ENCODE measurements at regions not wholly inside any gene's neighbourhood (a gene's known extent, or its start where the extent isn't known, plus 50 kb on each side); places are given as distances from the start of the nearest gene placed in this dataset.
A peak's percentile ranks its signal among the peaks of the same experiment; 100 is the strongest.
"Not testable (repeated sequence)": the region's sequence is repeated elsewhere in the genome, so short reads cannot be mapped to it uniquely, and the experiment has no call there.

DNA sequence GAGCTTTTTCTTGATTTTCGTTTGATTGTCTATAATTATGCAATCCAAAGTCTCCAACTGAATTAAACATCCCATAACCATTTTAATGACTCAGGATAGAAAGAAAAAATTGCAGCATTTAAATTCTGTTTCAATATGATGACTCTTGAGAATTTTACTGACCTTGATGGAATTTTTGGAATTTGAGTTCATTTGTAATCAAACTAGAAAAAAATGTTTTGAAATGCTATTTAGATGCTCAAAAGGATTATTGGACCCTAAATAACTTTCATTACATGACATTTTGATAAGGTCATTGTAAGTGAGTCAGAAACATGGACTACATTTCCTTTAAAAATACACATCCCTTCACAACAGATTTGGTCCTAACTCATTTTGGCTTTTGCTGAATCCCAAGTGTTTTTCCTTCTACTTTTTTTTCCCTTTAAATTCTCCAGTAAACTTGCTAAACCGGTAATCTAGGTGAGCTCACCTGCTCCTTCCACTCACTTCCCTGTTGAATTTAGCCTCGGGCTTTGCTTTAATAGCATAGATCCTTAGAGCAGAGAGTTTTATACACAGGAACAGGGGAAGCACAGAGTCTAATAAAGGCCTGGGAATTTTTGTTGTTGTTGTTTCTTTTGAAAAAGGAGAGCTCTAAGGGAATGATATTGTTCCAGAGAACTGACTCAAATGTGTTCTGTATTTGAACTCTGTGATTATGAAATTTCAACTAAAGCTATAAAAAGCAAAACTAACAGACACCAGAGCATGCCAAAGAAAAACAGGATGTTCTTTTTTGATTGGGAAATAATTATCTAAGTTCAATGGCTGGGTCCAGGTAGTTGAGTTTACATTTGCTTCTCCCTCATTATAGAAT lies 1088.2 kb upstream of the CITED2 start:
- peak; percentile 28 to 72 for DNase-seq

DNA sequence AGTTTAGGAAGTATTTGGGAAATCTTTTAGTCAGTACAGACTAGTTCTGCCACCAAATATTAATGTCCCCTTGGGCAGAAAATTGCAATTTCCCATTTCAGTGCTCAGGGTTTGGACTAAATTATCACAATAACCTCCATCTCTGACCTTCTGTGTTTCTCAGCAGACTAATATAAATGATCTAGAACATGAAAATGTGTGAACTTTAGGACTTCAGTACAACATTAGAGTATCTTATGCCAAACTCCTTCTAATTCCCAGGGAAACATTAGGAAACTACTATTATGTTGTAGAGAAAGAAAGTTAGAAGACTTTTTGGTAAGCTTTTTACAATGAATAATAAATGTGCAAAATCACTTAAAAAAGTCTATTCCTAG lies 1087.6 kb upstream of the CITED2 start:
- DNase-seq = no peak

DNA sequence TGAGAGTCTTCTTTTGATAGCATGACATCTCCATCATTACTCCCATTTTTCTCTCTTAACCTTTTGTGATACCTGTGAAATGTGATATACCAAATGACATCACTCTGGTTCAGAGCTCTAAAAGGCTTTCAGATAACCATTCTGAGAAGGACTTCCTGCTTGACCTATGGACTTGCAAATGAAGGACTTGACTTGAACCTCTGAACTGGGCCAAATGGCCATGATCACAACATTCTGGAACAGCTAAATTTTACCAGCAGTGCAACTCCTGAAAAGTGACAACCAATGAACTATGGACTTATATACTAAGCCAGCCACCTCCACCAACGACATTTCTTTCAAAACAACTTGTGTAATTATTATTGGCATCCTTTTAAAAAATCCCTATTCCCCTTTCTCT lies 1085.8 kb upstream of the CITED2 start:
- no peak for DNase-seq

DNA sequence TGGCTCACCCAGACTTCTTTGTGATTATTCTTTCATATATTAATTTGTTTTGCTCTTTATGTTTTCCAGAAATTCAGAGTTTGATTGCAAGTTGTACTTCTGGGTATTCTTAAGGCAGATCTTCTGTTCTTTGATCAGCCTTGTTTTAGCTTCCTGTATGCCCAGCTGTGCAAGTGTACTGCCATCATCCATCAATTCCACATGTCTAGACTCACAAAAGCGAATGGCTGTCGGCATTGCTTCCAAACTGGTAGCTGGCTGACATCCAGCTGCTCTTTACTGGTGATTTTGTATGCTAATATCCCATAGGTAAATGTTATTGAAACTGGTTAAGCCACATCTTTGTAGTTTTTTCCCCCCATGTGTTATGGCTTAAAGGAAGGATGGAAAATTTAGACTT lies 1084.8 kb upstream of the CITED2 start:
- peak; percentile 62 to 92 for DNase-seq

DNA sequence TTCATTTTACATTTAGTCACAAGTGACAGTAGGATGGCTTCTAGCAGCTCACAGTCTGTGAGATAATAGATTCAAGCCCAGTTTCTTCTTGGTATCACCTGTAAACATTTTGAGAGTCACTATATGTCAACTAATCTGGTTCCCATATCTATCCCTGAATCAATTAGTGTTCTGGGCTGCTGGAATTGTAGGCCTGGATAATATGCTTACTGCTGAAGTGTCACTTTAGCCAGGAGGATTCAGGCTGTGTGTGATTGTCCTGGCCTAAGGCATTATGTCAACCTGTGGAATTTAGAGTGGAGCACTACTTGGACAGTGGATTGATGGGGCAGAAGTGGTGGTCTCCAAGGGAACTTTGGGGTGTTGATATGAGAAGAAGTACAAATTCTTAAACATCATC lies 1071.8 kb upstream of the CITED2 start:
- no peak for DNase-seq

GRCh38 chr6:140445474-140446004 lies 1071.1 kb upstream of the CITED2 start:
- DNase-seq = no peak

GRCh38 chr6:140443112-140443511 lies 1068.7 kb upstream of the CITED2 start:
- not testable (repeated sequence) for DNase-seq

DNA sequence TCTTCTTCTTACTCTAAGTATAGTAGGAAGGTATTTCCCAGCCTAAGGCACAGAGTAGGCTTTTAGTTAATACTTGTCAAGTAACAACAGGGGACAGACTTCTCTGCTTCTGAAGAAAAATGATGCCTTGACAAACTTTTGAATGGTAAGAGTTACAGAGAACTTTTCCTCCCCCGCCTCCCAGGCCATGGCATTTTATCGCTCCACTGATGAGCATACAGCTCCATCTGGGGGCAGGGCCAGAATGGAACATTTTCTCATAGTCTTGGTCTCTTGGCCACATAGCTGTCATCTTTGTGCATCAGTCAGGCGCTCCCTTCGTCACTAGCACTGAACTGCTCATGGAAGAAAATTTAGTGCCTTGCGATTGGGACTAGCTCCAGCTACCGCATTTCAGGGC lies 1066.8 kb upstream of the CITED2 start:
- DNase-seq = peak in 1 of 2 experiments; percentile 2

GRCh38 chr6:140440223-140440835 lies 1065.9 kb upstream of the CITED2 start:
- no peak for DNase-seq

DNA sequence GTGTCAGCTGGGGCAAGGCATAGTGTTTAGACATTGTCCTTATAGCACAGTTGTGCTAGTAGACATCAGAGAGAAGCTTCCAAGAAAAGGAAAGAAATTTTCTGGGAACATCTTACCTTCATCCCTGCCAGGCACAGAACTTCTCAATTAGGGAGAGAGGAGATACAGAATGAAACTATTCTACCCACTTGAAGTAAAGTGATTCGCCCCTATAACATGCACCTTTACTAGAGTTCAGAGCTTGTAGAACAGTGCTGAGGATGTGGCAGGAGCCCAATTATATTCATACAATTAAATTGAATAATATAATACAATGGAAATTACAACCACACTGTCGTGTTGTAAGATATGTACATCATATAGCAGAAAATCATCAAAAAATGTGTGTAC lies 1063.9 kb upstream of the CITED2 start:
- no peak for DNase-seq

- no peak for DNase-seq
Observed at GRCh38 chr6:140437619-140438345, 1063.3 kb upstream of the CITED2 start.

DNA sequence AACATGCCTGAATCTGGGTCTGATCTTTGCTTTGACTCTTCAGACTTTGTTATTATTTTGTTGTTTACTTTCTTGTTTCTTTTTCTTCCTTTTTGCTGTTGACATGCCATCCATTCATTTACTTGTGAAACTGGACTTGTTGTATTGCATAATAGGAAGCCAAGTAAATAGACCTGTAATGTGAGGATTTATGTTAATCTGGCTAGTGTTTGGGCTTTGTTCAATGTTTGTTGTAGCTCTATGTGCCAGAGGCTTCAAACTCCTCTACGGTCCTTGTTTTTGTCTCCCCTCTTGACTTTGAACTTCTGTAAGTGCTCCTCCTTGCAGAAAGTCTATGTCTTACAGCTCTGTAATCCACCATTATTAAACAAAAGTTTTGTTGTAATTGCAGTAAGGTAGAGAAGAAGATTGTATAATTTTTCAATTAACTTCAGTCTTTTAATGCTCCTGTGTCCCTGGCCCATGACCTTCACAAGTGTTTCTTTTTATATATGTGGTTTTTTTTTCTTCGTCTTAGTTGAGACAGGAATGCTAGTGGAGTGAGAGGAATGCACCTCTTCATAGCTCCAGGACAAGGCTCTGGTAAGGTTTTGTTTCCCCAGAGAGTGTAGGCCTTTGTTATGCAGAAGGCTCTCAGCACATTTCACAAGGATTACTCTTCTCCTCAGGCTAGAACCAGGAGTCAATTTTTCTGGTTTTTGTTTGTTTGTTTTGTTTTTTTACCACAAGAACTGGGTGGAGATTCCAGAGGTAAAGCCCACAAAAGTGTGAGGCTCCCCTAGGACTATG lies 1061.8 kb upstream of the CITED2 start:
- no peak for DNase-seq

DNA sequence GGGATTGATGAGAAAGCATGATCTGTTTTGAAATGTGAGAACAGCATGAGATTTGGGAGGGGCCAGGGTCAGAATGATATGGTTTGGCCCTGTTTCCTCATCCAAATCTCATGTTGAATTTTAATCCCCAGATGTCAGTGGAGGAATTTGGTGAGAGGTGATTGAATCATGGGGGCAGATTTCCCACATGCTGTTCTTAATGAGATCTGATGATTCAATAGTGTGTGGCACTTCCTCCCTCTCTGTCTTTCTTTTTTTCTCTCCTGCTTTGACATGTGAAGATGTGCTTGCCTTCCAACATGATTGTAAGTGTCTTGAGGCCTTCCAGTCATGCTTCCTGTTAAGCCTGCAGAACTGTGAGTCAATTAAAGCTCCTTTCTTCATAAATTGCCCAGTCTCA lies 1060.3 kb upstream of the CITED2 start:
- DNase-seq = no peak

DNA sequence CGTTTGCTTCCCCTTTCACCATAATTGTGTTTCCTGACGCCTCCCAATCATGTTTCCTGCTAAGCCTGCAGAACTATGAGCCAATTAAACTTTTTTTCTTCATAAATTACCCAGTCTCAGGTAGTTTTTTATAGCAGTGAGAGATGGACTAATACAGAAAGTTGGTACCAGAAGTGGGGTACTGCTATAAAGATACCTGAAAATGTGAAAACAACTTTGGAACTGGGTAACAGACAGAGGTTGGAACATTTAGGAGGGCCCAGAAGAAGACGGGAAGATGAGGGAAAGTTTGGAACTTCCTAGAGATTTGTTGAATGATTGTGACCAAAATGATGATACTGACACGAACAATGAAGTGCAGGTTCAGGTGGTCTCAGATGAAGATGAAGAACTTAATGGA lies 1058.6 kb upstream of the CITED2 start:
- DNase-seq = no peak

DNA sequence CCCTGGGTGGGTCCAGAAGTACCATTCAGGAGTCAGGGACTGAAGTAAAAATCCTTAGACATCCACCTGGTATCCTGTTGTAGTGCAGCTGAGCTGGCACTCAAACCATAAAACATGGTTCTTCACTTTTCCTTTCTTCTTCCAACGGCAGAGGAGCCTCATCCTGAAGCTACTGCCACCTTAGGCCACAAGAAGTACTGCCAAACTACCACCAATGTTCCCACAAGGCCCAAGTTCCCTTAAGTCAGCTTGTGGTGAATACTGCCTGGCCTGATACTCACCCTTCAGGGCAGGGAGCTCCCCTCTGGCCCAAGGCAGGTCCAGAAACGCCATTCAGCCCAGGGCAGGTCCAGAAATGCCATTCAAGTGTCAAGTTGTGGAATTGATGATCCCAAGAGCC lies 1053.4 kb upstream of the CITED2 start:
- DNase-seq = no peak

- DNase-seq = peak in 1 of 2 experiments; percentile 0
Observed at GRCh38 chr6:140414966-140415620, 1040.6 kb upstream of the CITED2 start.

DNA sequence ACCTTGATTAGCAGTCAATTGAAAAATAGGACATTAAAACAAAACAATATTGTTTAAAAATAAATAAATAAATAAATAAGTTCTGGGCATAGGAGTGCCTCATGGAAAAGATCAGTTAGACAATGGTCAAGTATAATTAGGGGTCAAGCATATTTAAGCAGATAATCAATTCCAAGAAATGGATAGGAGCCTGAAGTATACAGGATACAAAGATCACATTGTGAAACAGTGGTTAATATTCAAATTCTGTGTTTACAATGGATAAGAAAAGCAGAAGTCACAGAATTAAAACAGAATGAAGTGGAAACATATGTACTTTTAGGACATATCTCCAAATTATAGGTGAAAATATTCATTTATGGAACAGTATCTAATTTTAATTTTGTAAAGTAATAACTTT lies 1028.6 kb upstream of the CITED2 start:
- DNase-seq = no peak

DNA sequence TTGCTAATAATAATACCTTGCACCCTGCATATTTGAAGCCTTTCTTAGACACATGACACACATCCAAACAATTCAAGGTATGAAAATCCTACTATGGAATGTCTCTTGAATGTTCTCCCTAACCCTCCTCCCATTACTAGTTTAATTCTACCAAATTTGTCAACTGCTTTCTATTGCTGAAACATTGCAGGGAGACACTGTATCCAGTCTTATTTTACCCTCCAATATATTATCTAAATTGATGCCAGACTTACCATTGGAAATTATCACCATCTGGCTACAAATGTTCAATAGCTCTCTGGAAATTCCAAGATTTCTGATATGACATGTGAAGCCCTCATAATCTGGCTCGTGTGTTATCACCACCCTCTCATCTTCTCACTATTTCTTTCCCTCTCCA lies 1027.3 kb upstream of the CITED2 start:
- no peak for DNase-seq

- DNase-seq = no peak
Observed at GRCh38 chr6:140398076-140398475, 1023.6 kb upstream of the CITED2 start.

DNA sequence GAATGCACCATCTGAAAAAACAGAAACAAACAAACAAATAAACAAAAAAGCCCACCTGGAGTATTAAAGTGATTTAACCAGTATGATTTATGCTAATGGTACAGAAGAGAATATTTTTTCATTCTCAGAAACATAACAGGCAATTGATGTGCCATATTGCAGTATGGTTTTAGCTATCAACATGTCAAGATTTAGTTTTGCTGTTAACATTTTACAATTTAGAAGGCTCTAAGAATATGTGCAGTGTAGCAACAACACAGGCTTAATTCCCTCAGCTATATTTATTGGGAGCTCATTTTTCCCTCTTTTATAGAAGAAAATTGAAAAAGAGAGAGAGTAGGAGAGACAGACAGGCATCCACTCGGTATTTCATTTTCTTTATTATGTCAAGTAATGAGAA lies 1022.7 kb upstream of the CITED2 start:
- no peak for DNase-seq

DNA sequence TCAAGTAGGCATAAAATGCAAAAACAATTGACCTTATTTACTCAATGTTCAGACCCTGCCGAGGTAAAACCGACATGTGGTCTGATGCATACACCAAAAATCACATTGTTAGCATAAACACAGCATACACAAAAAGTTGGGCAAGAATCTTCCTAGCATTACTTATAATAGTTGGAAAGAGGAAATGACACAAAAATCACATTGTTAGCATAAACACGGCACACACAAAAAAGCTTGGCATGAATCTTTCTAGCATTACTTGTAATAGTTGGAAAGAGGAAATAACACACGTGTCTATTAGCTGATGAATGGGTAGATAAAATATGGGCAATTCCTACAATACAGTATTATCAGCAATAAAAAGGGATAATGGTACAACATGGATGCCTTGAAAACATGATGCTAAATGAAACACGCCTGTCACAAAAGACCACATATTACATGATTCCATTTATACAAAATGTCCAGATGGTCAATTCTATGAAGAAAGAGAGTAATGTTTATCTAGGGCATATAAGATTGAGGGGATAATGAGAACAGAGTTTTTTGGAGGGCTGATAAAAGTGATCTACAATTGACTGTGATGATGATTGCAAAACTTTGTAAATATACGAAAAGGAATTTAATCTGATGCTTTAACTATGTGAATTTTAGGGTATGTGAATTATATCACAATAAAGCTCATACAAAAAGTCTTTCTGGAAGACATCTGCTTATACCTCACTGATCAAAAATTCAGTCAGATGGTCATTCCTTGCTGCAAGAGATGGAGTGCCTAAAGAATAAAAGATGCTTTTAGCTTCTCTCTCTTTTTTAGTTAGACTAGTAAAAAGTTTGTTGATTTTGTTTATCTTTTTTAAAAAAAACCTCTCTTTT lies 1019.5 kb upstream of the CITED2 start:
- peak in 1 of 2 experiments; percentile 6 for DNase-seq

Data from NCI-H2081 (cell line).